PC-9 (cell line): ENCODE measurements at regions not wholly inside any gene's neighbourhood (a gene's known extent, or its start where the extent isn't known, plus 50 kb on each side); places are given as distances from the start of the nearest gene placed in this dataset.

Source experiments
- EZH2 ChIP-seq: fragments of 200-600 bp; sonication (generic); IDR thresholded peaks from 2 replicates; pipeline ENCODE4 v1.8.0; 2017; ENCODE audit warnings: antibody characterized with exemption, low read depth
- TF ChIP-seq, protein P1 (sequence below): fragments of 200-600 bp; sonication (generic); conservative IDR thresholded peaks from 2 replicates; pipeline ENCODE4 v1.6.1; 2017; ENCODE audit warnings: mixed run types, antibody characterized with exemption, mild to moderate bottlenecking, moderate library complexity

DNA sequence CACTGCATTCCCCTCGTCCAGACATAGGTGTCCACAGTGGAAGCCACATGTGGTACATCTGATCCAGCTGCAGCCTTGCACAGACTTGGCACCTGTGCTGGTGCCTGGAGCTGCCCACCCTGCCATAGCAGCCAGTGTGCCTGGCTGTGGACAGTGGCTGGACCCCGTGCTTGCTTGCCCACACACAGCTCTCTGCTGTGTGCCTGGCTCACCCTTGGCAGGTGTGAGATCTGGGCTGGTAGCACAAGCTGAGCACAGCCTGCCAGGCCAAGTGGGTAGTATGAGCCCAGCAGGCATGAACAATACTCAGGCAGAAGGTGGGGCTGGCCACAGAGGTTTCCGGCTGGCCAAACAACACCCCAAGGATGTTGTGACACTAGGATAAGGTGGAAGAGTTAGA is 614.4 kb downstream of the BCKDHB start:
- no peak for TF ChIP-seq EZH2
- TF ChIP-seq, protein P1, sequence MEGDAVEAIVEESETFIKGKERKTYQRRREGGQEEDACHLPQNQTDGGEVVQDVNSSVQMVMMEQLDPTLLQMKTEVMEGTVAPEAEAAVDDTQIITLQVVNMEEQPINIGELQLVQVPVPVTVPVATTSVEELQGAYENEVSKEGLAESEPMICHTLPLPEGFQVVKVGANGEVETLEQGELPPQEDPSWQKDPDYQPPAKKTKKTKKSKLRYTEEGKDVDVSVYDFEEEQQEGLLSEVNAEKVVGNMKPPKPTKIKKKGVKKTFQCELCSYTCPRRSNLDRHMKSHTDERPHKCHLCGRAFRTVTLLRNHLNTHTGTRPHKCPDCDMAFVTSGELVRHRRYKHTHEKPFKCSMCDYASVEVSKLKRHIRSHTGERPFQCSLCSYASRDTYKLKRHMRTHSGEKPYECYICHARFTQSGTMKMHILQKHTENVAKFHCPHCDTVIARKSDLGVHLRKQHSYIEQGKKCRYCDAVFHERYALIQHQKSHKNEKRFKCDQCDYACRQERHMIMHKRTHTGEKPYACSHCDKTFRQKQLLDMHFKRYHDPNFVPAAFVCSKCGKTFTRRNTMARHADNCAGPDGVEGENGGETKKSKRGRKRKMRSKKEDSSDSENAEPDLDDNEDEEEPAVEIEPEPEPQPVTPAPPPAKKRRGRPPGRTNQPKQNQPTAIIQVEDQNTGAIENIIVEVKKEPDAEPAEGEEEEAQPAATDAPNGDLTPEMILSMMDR: no peak
